Type B pancreatic cell (in vitro differentiated cells): ENCODE measurements at regions not wholly inside any gene's neighbourhood (a gene's known extent, or its start where the extent isn't known, plus 50 kb on each side); places are given as distances from the start of the nearest gene placed in this dataset.
"Not testable (repeated sequence)": the region's sequence is repeated elsewhere in the genome, so short reads cannot be mapped to it uniquely, and the experiment has no call there.

Experiments used
- DNase-seq: peaks from one replicate; pipeline ENCODE4 v3.0.0; 2021; ENCODE audit warnings: mixed read lengths; ENCODE audit not compliant: unreplicated experiment; ENCODE audit errors: extremely low spot score
- H3K27ac Mint-ChIP-seq: 2 replicates; pipeline ENCODE4 v1.8.0; 2021; ENCODE audit warnings: mild to moderate bottlenecking, mixed read lengths
- H3K27me3 Mint-ChIP-seq: 2 replicates; pipeline ENCODE4 v1.8.0; 2021; ENCODE audit warnings: mixed read lengths
- H3K36me3 Mint-ChIP-seq: 2 replicates; pipeline ENCODE4 v1.8.0; 2021; ENCODE audit warnings: mixed read lengths
- H3K4me1 Mint-ChIP-seq: one replicate; pipeline ENCODE4 v1.8.0; 2021; ENCODE audit warnings: mixed read lengths; ENCODE audit not compliant: unreplicated experiment
- H3K4me3 Mint-ChIP-seq: 2 replicates; pipeline ENCODE4 v1.8.0; 2021; ENCODE audit warnings: mild to moderate bottlenecking, mixed read lengths
- H3K9me3 Mint-ChIP-seq: 2 replicates; pipeline ENCODE4 v1.8.0; 2021; ENCODE audit warnings: mixed read lengths
- CTCF ChIP-seq: fragments of 200-600 bp; sonication (generic); conservative IDR thresholded peaks from 2 replicates; pipeline ENCODE4 v1.5.0; 2021; ENCODE audit warnings: antibody characterized with exemption, mild to moderate bottlenecking

GRCh38 chr5:104023739-104024138, 461.1 kb upstream of the NUDT12 start:
- H3K27ac Mint-ChIP-seq, result no peak overlapping the region
- no peak for DNase-seq
- H3K27me3 Mint-ChIP-seq, result no peaks in the 10 kb centered on the region
- H3K4me1 Mint-ChIP-seq, result no peaks in the 10 kb centered on the region
- H3K4me3 Mint-ChIP-seq, result no peak overlapping the region
- TF ChIP-seq CTCF, result no peak
- peaks cover 5% of the 10 kb centered on the region for H3K9me3 Mint-ChIP-seq
- peaks cover 3% of the 10 kb centered on the region for H3K36me3 Mint-ChIP-seq

GRCh38 chr5:104019956-104020355, 457.4 kb upstream of the NUDT12 start:
- Mint-ChIP-seq H3K27me3 (no peaks in the 10 kb centered on the region), H3K4me3 (no peak overlapping the region), H3K36me3 (no peaks in the 10 kb centered on the region), H3K9me3 (peaks cover under 1% of the 10 kb centered on the region), H3K27ac (no peak overlapping the region), H3K4me1 (no peaks in the 10 kb centered on the region)
- DNase-seq, result no peak
- no peak for TF ChIP-seq CTCF

GRCh38 chr5:104018299-104018698, 455.7 kb upstream of the NUDT12 start:
- Mint-ChIP-seq H3K27ac (no peak overlapping the region), H3K4me3 (no peak overlapping the region), H3K4me1 (no peaks in the 10 kb centered on the region), H3K27me3 (no peaks in the 10 kb centered on the region), H3K36me3 (no peaks in the 10 kb centered on the region), H3K9me3 (peaks cover 4% of the 10 kb centered on the region)
- no peak for TF ChIP-seq CTCF
- DNase-seq, result no peak

GRCh38 chr5:104016646-104017045, 454.1 kb upstream of the NUDT12 start:
- no peak for TF ChIP-seq CTCF
- Mint-ChIP-seq H3K27ac (no peak overlapping the region), H3K4me1 (peaks cover 3% of the 10 kb centered on the region), H3K27me3 (no peaks in the 10 kb centered on the region), H3K4me3 (no peak overlapping the region), H3K9me3 (peaks cover 4% of the 10 kb centered on the region), H3K36me3 (no peaks in the 10 kb centered on the region)
- no peak for DNase-seq

GRCh38 chr5:104015765-104016164, 453.2 kb upstream of the NUDT12 start:
- no peaks in the 10 kb centered on the region for H3K27me3 Mint-ChIP-seq
- H3K9me3 Mint-ChIP-seq, result peaks cover 4% of the 10 kb centered on the region
- no peak overlapping the region for H3K4me3 Mint-ChIP-seq
- H3K4me1 Mint-ChIP-seq, result peaks cover 6% of the 10 kb centered on the region
- no peak for DNase-seq
- H3K27ac Mint-ChIP-seq, result no peak overlapping the region
- no peaks in the 10 kb centered on the region for H3K36me3 Mint-ChIP-seq
- no peak for TF ChIP-seq CTCF

- not testable (repeated sequence) for H3K27ac Mint-ChIP-seq, H3K4me1 Mint-ChIP-seq, H3K9me3 Mint-ChIP-seq, H3K36me3 Mint-ChIP-seq, H3K27me3 Mint-ChIP-seq, DNase-seq, H3K4me3 Mint-ChIP-seq
Measured at GRCh38 chr5:104002783-104003182, 440.2 kb upstream of the NUDT12 start.
